CD4-positive, alpha-beta memory T cell (primary cell): ENCODE measurements at regions not wholly inside any gene's neighbourhood (a gene's known extent, or its start where the extent isn't known, plus 50 kb on each side); places are given as distances from the start of the nearest gene placed in this dataset.
"Not testable (repeated sequence)": the region's sequence is repeated elsewhere in the genome, so short reads cannot be mapped to it uniquely, and the experiment has no call there.

Source experiments
- CTCF ChIA-PET: fragments of 350-600 bp; sonication (Branson Sonifier 250); formaldehyde crosslinking; loops from one replicate; lab custom pipeline; 2021; ENCODE audit warnings: inconsistent platforms; ENCODE audit not compliant: partially characterized antibody; lab: Charles Lee
- POLR2A ChIA-PET: fragments of 350-600 bp; sonication (Branson Sonifier 250); formaldehyde crosslinking; loops from one replicate; lab custom pipeline; 2021; ENCODE audit not compliant: partially characterized antibody; lab: Charles Lee
- DNase-seq, 5 donors: peaks; one replicate each; pipeline versions ENCODE4 v3.0.0 to v3.0.0-alpha.2; 2020 to 2022; ENCODE audit warnings: mixed read lengths in 1 of 5
- H3K27ac ChIP-seq: one replicate; pipeline ENCODE4 v1.7.0; 2013; ENCODE audit warnings: low read depth, low read length
- H3K27me3 ChIP-seq: 2 replicates; pipeline ENCODE4 v1.7.0; 2013; ENCODE audit warnings: mild to moderate bottlenecking, low read length, moderate library complexity; ENCODE audit not compliant: insufficient read depth
- H3K36me3 ChIP-seq: 2 replicates; pipeline ENCODE4 v1.7.0; 2013; ENCODE audit warnings: mild to moderate bottlenecking, low read length, moderate library complexity; ENCODE audit not compliant: insufficient read depth
- H3K4me1 ChIP-seq: 2 replicates; pipeline ENCODE4 v1.7.0; 2013; ENCODE audit warnings: mild to moderate bottlenecking, low read length, moderate library complexity; ENCODE audit not compliant: insufficient read depth
- H3K4me3 ChIP-seq, 2 donors: one replicate each; pipeline ENCODE4 v1.7.0; 2013; ENCODE audit warnings: low read length in 2 of 2, mild to moderate bottlenecking in 1 of 2
- H3K9me3 ChIP-seq, 2 donors: one replicate each; pipeline ENCODE4 v1.7.0; 2013; ENCODE audit warnings: low read length in 2 of 2, control low read depth in 1 of 2; ENCODE audit not compliant: control insufficient read depth in 1 of 2
- H3K27ac Mint-ChIP-seq, 7 donors: one replicate each; pipeline ENCODE4 v1.8.0; 2020 to 2021; ENCODE audit warnings: mixed read lengths in 7 of 7, mild to moderate bottlenecking in 6 of 7, inconsistent platforms in 3 of 7, moderate library complexity in 3 of 7
- H3K27me3 Mint-ChIP-seq, 2 donors: one replicate each; pipeline ENCODE4 v1.8.0; 2020 to 2021; ENCODE audit warnings: mixed read lengths in 2 of 2
- H3K36me3 Mint-ChIP-seq, 2 donors: one replicate each; pipeline ENCODE4 v1.8.0; 2020 to 2021; ENCODE audit warnings: mixed read lengths in 2 of 2, inconsistent platforms in 1 of 2, mild to moderate bottlenecking in 1 of 2
- H3K4me1 Mint-ChIP-seq, 4 donors: one replicate each; pipeline ENCODE4 v1.8.0; 2020 to 2021; ENCODE audit warnings: mixed read lengths in 4 of 4, mild to moderate bottlenecking in 1 of 4
- H3K4me3 Mint-ChIP-seq, 8 donors: one replicate each; pipeline ENCODE4 v1.8.0; 2020 to 2021; ENCODE audit warnings: mixed read lengths in 8 of 8, mild to moderate bottlenecking in 7 of 8, moderate library complexity in 6 of 8, inconsistent platforms in 3 of 8
- H3K9me3 Mint-ChIP-seq, 8 donors: one replicate each; pipeline ENCODE4 v1.8.0; 2020 to 2021; ENCODE audit warnings: mixed read lengths in 8 of 8, mild to moderate bottlenecking in 5 of 8, inconsistent platforms in 3 of 8, moderate library complexity in 1 of 8
- intact Hi-C: fragments of 100-400 bp; cut with micrococcal nuclease; formaldehyde crosslinking; loops from one replicate; pipeline ENCODE4 v1.15.1; 2023

GRCh38 chr4:170465429-170465828 lies 375.7 kb upstream of the AADAT start:
- DNase-seq, result no peak
- Histone ChIP-seq H3K27me3 (no peaks in the 10 kb centered on the region), H3K36me3 (no peaks in the 10 kb centered on the region), H3K9me3 (no peaks in the 10 kb centered on the region), H3K27ac (no peak overlapping the region), H3K4me1 (no peaks in the 10 kb centered on the region), H3K4me3 (no peak overlapping the region)
- Mint-ChIP-seq H3K27me3 (no peaks in the 10 kb centered on the region), H3K9me3 (peaks cover 0 to 15% (median 9%) of the 10 kb centered on the region in 8 donors), H3K4me3 (no peak overlapping the region), H3K27ac (no peak overlapping the region), H3K4me1 (no peaks in the 10 kb centered on the region), H3K36me3 (no peaks in the 10 kb centered on the region)
- intact Hi-C loops, result no loop called here
- ChIA-PET POLR2A (no interaction called here), CTCF (no interaction called here)

DNA sequence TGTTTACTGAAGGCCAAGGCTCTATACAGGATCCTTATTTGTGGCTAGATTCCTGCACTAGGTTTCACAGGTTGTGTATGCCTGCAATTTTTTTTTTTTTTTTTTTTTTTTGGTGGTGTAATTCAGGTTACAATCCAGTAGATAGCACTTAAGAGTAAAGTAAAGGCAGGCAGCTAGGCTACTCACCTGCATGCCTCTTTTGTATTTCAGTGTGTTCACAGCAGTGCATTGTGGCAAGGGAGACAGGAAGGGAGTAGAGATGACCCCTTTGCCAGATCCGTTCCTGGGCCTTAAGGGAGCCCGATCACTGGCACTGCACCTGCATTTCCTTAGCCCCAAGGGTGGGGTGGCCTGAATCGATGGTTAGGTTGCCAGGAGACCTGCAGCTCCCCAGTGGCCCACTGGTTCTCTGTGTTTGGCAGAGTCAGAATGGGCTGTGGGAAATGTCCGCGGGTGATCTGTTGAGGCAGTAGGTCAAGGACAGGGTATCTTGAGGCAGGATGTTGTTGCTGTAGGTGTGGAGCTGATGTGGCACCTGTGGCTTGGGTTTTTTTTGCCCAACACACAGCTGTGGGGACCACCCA lies 374.9 kb upstream of the AADAT start:
- Histone ChIP-seq H3K4me3 (no peak overlapping the region), H3K27ac (no peak overlapping the region), H3K4me1 (no peaks in the 10 kb centered on the region), H3K27me3 (no peaks in the 10 kb centered on the region), H3K36me3 (no peaks in the 10 kb centered on the region), H3K9me3 (no peaks in the 10 kb centered on the region)
- CTCF ChIA-PET, result no interaction called here
- intact Hi-C loops, result no loop called here
- H3K4me3 Mint-ChIP-seq, result no peak overlapping the region
- POLR2A ChIA-PET, result no interaction called here
- H3K36me3 Mint-ChIP-seq, result no peaks in the 10 kb centered on the region
- no peaks in the 10 kb centered on the region for H3K27me3 Mint-ChIP-seq
- no peak overlapping the region for H3K27ac Mint-ChIP-seq
- DNase-seq, result no peak
- H3K4me1 Mint-ChIP-seq, result no peaks in the 10 kb centered on the region
- H3K9me3 Mint-ChIP-seq, result peaks cover 0 to 12% (median 6%) of the 10 kb centered on the region in 8 donors

DNA sequence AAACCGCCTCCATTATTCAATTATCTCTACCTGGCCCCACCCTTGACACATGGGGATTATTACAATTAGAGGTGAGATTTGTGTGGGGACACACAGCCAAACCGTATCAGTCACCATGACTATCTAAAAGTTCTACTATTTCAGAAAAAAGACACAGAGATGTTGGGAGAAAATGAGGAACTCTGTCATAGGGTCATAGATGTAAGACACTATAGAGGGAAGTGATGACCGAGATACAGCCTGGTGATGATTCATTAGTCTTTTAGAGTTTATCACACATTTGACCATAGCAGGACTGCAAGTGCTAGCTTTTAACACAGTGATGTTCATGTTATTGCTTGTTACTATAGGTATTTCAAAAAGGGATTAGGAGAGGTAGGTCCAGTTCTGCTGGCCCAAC lies 357.0 kb upstream of the AADAT start:
- no peaks in the 10 kb centered on the region for H3K4me1 Mint-ChIP-seq
- CTCF ChIA-PET, result no interaction called here
- intact Hi-C loops, result no loop called here

DNA sequence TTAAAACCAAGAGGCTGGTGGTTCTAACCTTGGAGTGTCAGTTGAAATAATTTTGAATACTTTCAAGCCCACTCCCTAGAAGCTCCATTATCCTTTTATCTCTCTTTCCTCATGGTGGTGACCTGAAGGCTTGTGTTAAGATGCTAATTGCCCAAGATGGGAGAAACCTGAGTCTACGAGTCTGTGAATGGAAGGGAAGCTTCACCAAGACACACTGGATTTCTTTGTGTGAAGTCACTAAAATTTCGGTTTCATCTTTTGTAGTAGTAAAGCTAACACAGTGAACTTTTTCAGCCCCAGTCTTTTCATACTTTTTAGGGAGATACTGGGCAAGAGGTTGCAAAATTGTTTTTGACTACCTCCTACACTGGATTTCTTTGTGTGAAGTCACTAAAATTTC lies 351.4 kb upstream of the AADAT start:
- H3K36me3 Mint-ChIP-seq, H3K4me3 ChIP-seq, DNase-seq, POLR2A ChIA-PET, H3K4me3 Mint-ChIP-seq, intact Hi-C loops, H3K27ac ChIP-seq, H3K27me3 Mint-ChIP-seq, H3K9me3 Mint-ChIP-seq, H3K27me3 ChIP-seq, CTCF ChIA-PET, H3K36me3 ChIP-seq, H3K27ac Mint-ChIP-seq, H3K4me1 ChIP-seq, H3K4me1 Mint-ChIP-seq, H3K9me3 ChIP-seq: not testable (repeated sequence)

More for the DNA sequence above, 357.0 kb upstream of the AADAT start:
- no peaks in the 10 kb centered on the region for H3K27me3 ChIP-seq
- Mint-ChIP-seq H3K27me3 (no peaks in the 10 kb centered on the region), H3K4me3 (no peak overlapping the region), H3K36me3 (no peaks in the 10 kb centered on the region), H3K9me3 (peaks cover 0 to 9% (median under 1%) of the 10 kb centered on the region in 8 donors), H3K27ac (no peak overlapping the region)
- POLR2A ChIA-PET, result no interaction called here
- DNase-seq, result no peak
- no peaks in the 10 kb centered on the region for H3K9me3 ChIP-seq
- H3K27ac ChIP-seq, result no peak overlapping the region
- no peaks in the 10 kb centered on the region for H3K4me1 ChIP-seq
- no peaks in the 10 kb centered on the region for H3K36me3 ChIP-seq
- no peak overlapping the region for H3K4me3 ChIP-seq

GRCh38 chr4:170428929-170429328 lies 339.2 kb upstream of the AADAT start:
- no peaks in the 10 kb centered on the region for H3K4me1 ChIP-seq
- Mint-ChIP-seq H3K9me3 (peaks cover 0 to 9% (median 3%) of the 10 kb centered on the region in 8 donors), H3K36me3 (no peaks in the 10 kb centered on the region), H3K27me3 (no peaks in the 10 kb centered on the region), H3K4me1 (no peaks in the 10 kb centered on the region), H3K4me3 (no peak overlapping the region), H3K27ac (no peak overlapping the region)
- H3K27ac ChIP-seq, result no peak overlapping the region
- H3K4me3 ChIP-seq, result no peak overlapping the region
- ChIA-PET CTCF (no interaction called here), POLR2A (no interaction called here)
- intact Hi-C loops, result no loop called here
- DNase-seq, result no peak
- no peaks in the 10 kb centered on the region for H3K36me3 ChIP-seq
- no peaks in the 10 kb centered on the region for H3K27me3 ChIP-seq
- H3K9me3 ChIP-seq, result no peaks in the 10 kb centered on the region

- Histone ChIP-seq H3K4me1 (no peaks in the 10 kb centered on the region), H3K36me3 (no peaks in the 10 kb centered on the region), H3K9me3 (no peaks in the 10 kb centered on the region), H3K4me3 (no peak overlapping the region), H3K27ac (no peak overlapping the region), H3K27me3 (no peaks in the 10 kb centered on the region)
- ChIA-PET POLR2A (no interaction called here), CTCF (no interaction called here)
- H3K36me3 Mint-ChIP-seq, result no peaks in the 10 kb centered on the region
- H3K9me3 Mint-ChIP-seq, result peaks cover 0 to 6% (median under 1%) of the 10 kb centered on the region in 8 donors
- DNase-seq, result no peak
- H3K27ac Mint-ChIP-seq, result no peak overlapping the region
- H3K27me3 Mint-ChIP-seq, result no peaks in the 10 kb centered on the region
- H3K4me3 Mint-ChIP-seq, result no peak overlapping the region
- intact Hi-C loops, result no loop called here
- H3K4me1 Mint-ChIP-seq, result no peaks in the 10 kb centered on the region
Measured at GRCh38 chr4:170425521-170426143, 335.9 kb upstream of the AADAT start.

GRCh38 chr4:170425040-170425439 lies 335.3 kb upstream of the AADAT start:
- Histone ChIP-seq H3K36me3 (no peaks in the 10 kb centered on the region), H3K27ac (no peak overlapping the region), H3K4me1 (no peaks in the 10 kb centered on the region), H3K9me3 (no peaks in the 10 kb centered on the region), H3K4me3 (no peak overlapping the region), H3K27me3 (no peaks in the 10 kb centered on the region)
- ChIA-PET CTCF (no interaction called here), POLR2A (no interaction called here)
- intact Hi-C loops, result no loop called here
- H3K4me3 Mint-ChIP-seq, result no peak overlapping the region
- peaks cover 0 to 6% (median 0%) of the 10 kb centered on the region in 8 donors for H3K9me3 Mint-ChIP-seq
- no peak for DNase-seq
- no peaks in the 10 kb centered on the region for H3K27me3 Mint-ChIP-seq
- no peaks in the 10 kb centered on the region for H3K36me3 Mint-ChIP-seq
- H3K4me1 Mint-ChIP-seq, result no peaks in the 10 kb centered on the region
- H3K27ac Mint-ChIP-seq, result no peak overlapping the region
